OCI-LY1 (cell line): ENCODE measurements at regions not wholly inside any gene's neighbourhood (a gene's known extent, or its start where the extent isn't known, plus 50 kb on each side); places are given as distances from the start of the nearest gene placed in this dataset.

ENCODE experiments used
- H2AFZ ChIP-seq: fragments of 200-600 bp; sonication (generic), shearing (Covaris generic); 2 replicates; pipeline ENCODE4 v1.6.0; 2014; ENCODE audit warnings: antibody characterized with exemption, mild to moderate bottlenecking, low read length
- H3F3A ChIP-seq: fragments of 200-600 bp; sonication (generic), shearing (Covaris generic); 2 replicates; pipeline ENCODE4 v1.6.0; 2014; ENCODE audit warnings: mild to moderate bottlenecking, antibody characterized with exemption, low read length, moderate library complexity; ENCODE audit not compliant: insufficient read depth
- H3K27ac ChIP-seq: fragments of 200-600 bp; sonication (generic); 2 replicates; pipeline ENCODE4 v1.5.1; 2014; ENCODE audit warnings: low read length, mixed run types, mild to moderate bottlenecking, low read depth; ENCODE audit not compliant: poor library complexity, severe bottlenecking
- H3K27me3 ChIP-seq: fragments of 200-600 bp; sonication (generic); 2 replicates; pipeline ENCODE4 v1.6.0; 2014; ENCODE audit warnings: antibody characterized with exemption, mild to moderate bottlenecking, low read length, moderate library complexity; ENCODE audit not compliant: insufficient read depth
- H3K36me3 ChIP-seq: fragments of 200-600 bp; sonication (generic); 2 replicates; pipeline ENCODE4 v1.6.1; 2014; ENCODE audit warnings: mild to moderate bottlenecking, antibody characterized with exemption, low read length, moderate library complexity, mixed read lengths; ENCODE audit not compliant: insufficient read depth
- H3K4me1 ChIP-seq: fragments of 200-600 bp; sonication (generic); 2 replicates; pipeline ENCODE4 v1.5.1; 2014; ENCODE audit warnings: mild to moderate bottlenecking, low read length, moderate library complexity; ENCODE audit not compliant: insufficient read depth, severe bottlenecking
- H3K4me2 ChIP-seq: fragments of 200-600 bp; sonication (generic), shearing (Covaris generic); 2 replicates; pipeline ENCODE4 v1.6.1; 2014; ENCODE audit warnings: low read length
- H3K4me3 ChIP-seq: fragments of 200-600 bp; sonication (generic); 2 replicates; pipeline ENCODE4 v1.5.1; 2014; ENCODE audit warnings: low read length, low read depth, mild to moderate bottlenecking, mixed read lengths; ENCODE audit not compliant: poor library complexity, severe bottlenecking
- H3K79me2 ChIP-seq: fragments of 200-600 bp; shearing (Covaris generic); 2 replicates; pipeline ENCODE4 v1.6.1; 2016; ENCODE audit warnings: mixed run types, low read length, mixed read lengths; ENCODE audit not compliant: insufficient read depth
- H3K9ac ChIP-seq: fragments of 200-600 bp; sonication (generic), shearing (Covaris generic); 2 replicates; pipeline ENCODE4 v1.6.1; 2014; ENCODE audit warnings: mild to moderate bottlenecking, low read length, mixed read lengths
- H3K9me2 ChIP-seq: fragments of 200-600 bp; sonication (generic), shearing (Covaris generic); 2 replicates; pipeline ENCODE4 v1.6.1; 2014; ENCODE audit warnings: low read depth, mild to moderate bottlenecking, low read length, mixed read lengths
- H3K9me3 ChIP-seq: fragments of 200-600 bp; shearing (Covaris generic); 2 replicates; pipeline ENCODE4 v1.6.1; 2014; ENCODE audit warnings: low read length, mixed read lengths
- H4K20me1 ChIP-seq: fragments of 200-600 bp; sonication (generic), shearing (Covaris generic); 2 replicates; pipeline ENCODE4 v1.6.0; 2016; ENCODE audit warnings: mild to moderate bottlenecking, low read length; ENCODE audit not compliant: insufficient read depth
- CTCF ChIP-seq: fragments of 200-600 bp; sonication (generic), shearing (Covaris generic); IDR thresholded peaks from 2 replicates; pipeline ENCODE4 v1.5.1; 2017; ENCODE audit warnings: mild to moderate bottlenecking, antibody characterized with exemption, low read length, moderate library complexity, mixed read lengths
- EZH2 ChIP-seq: fragments of 200-600 bp; sonication (generic), shearing (Covaris generic); IDR thresholded peaks from 2 replicates; pipeline ENCODE4 v1.8.0; 2017; ENCODE audit warnings: borderline replicate concordance, mixed run types, mild to moderate bottlenecking, antibody characterized with exemption, low read length, moderate library complexity, mixed read lengths

- Histone ChIP-seq H3K27me3 (no peaks in the 10 kb centered on the region), H3K36me3 (no peaks in the 10 kb centered on the region), H3K4me2 (no peak overlapping the region), H2AFZ (no peak overlapping the region), H3K79me2 (no peaks in the 10 kb centered on the region), H3K9me2 (no peaks in the 10 kb centered on the region), H4K20me1 (no peaks in the 10 kb centered on the region), H3K4me1 (no peaks in the 10 kb centered on the region), H3F3A (no peaks in the 10 kb centered on the region), H3K9ac (no peak overlapping the region), H3K9me3 (no peaks in the 10 kb centered on the region), H3K4me3 (no peak overlapping the region), H3K27ac (no peak overlapping the region)
- TF ChIP-seq CTCF (no peak), EZH2 (no peak)
Observed at GRCh38 chr4:178799204-178799603, 1357.0 kb upstream of the AGA start.

- Histone ChIP-seq H3K36me3 (no peaks in the 10 kb centered on the region), H3K9me3 (no peaks in the 10 kb centered on the region), H3K9me2 (no peaks in the 10 kb centered on the region), H3K27me3 (no peaks in the 10 kb centered on the region), H3K9ac (no peak overlapping the region), H3F3A (no peaks in the 10 kb centered on the region), H3K4me1 (no peaks in the 10 kb centered on the region), H3K79me2 (no peaks in the 10 kb centered on the region), H3K4me2 (no peak overlapping the region), H3K27ac (no peak overlapping the region), H4K20me1 (no peaks in the 10 kb centered on the region), H3K4me3 (no peak overlapping the region), H2AFZ (no peak overlapping the region)
- TF ChIP-seq EZH2 (no peak), CTCF (no peak)
Observed at GRCh38 chr4:178808106-178808505, 1365.9 kb upstream of the AGA start.

GRCh38 chr4:178809921-178810320 is 1367.7 kb upstream of the AGA start:
- Histone ChIP-seq H3K36me3 (no peaks in the 10 kb centered on the region), H3K4me2 (no peak overlapping the region), H3K9me2 (no peaks in the 10 kb centered on the region), H3K27me3 (no peaks in the 10 kb centered on the region), H3K9ac (no peak overlapping the region), H3K4me1 (no peaks in the 10 kb centered on the region), H3F3A (no peaks in the 10 kb centered on the region), H3K79me2 (no peaks in the 10 kb centered on the region), H3K9me3 (no peaks in the 10 kb centered on the region), H4K20me1 (no peaks in the 10 kb centered on the region), H2AFZ (no peak overlapping the region), H3K27ac (no peak overlapping the region), H3K4me3 (no peak overlapping the region)
- TF ChIP-seq EZH2 (no peak), CTCF (no peak)
